ENCODE measurements at regions not wholly inside any gene's neighbourhood (a gene's known extent, or its start where the extent isn't known, plus 50 kb on each side); places are given as distances from the start of the nearest gene placed in this dataset.
A peak's percentile ranks its signal among the peaks of the same experiment; 100 is the strongest.

- Histone ChIP-seq H3K27me3 (replicated peaks; ENCODE audit: control insufficient read depth, insufficient read depth, low read length) (no peaks in the 10 kb centered on the region), H3K36me3 (ENCODE audit: control insufficient read depth, insufficient read depth, low read length) (no peaks in the 10 kb centered on the region), H3K4me3 (ENCODE audit: low read depth, low read length) (no peak overlapping the region), H3K9me3 (no peaks in the 10 kb centered on the region), H3K4me1 (peaks cover 27% of the 10 kb centered on the region)
- H3K27me3 Mint-ChIP-seq (ENCODE audit: insufficient read depth, unreplicated experiment): no peaks in the 10 kb centered on the region
- peak overlapping the region; percentile 21 for H3K4me3 Mint-ChIP-seq (ENCODE audit: unreplicated experiment)
- peak; percentile 91 to 92 for DNase-seq
- peak overlapping the region; percentile 79 for H3K27ac Mint-ChIP-seq (ENCODE audit: unreplicated experiment)
- intact Hi-C loops (cut with micrococcal nuclease; ENCODE audit: unreplicated experiment): loop anchor here (1.0 to 2.0 kb wide), 7 partner anchors 26 to 390 kb away; no protein-coding TSS in a partner anchor
- BruUV-seq (replicated peaks): no TSS peak
- ChIA-PET POLR2A (interaction anchor here (1.0 kb wide), 1 partner anchor 207 kb away, joined by 3 read pairs; no protein-coding TSS in a partner anchor), CTCF (interaction anchor here (0.6 to 0.9 kb wide), 3 partner anchors 9 to 953 kb away, joined by 3 read pairs; no protein-coding TSS in a partner anchor)
- TF ChIP-seq CTCF (IDR thresholded peaks at IDR 0.05; ENCODE audit: insufficient read depth in 1 of 2, low read depth in 1 of 2, low read length in 1 of 2, severe bottlenecking in 1 of 2, unreplicated experiment in 1 of 2): no peak
- H3K4me1 Mint-ChIP-seq (ENCODE audit: low read depth, unreplicated experiment): peaks cover 22% of the 10 kb centered on the region
- H3K9me3 Mint-ChIP-seq (ENCODE audit: unreplicated experiment): no peaks in the 10 kb centered on the region
- H3K36me3 Mint-ChIP-seq (ENCODE audit: insufficient read depth, unreplicated experiment): peaks cover 10% of the 10 kb centered on the region
These were observed 217.8 kb downstream of the OSR1 start for GRCh38 chr2:19140463-19141208.

GRCh38 chr2:19139386-19139785 is 219.0 kb downstream of the OSR1 start:
- no TSS peak for BruUV-seq (replicated peaks)
- POLR2A ChIA-PET: no interaction called here

GRCh38 chr2:19138264-19138825 is 220.1 kb downstream of the OSR1 start:
- Mint-ChIP-seq H3K9me3 (ENCODE audit: unreplicated experiment) (no peaks in the 10 kb centered on the region), H3K27me3 (ENCODE audit: insufficient read depth, unreplicated experiment) (no peaks in the 10 kb centered on the region), H3K27ac (ENCODE audit: unreplicated experiment) (no peak overlapping the region), H3K4me3 (ENCODE audit: unreplicated experiment) (no peak overlapping the region), H3K36me3 (ENCODE audit: insufficient read depth, unreplicated experiment) (peaks cover 10% of the 10 kb centered on the region), H3K4me1 (ENCODE audit: low read depth, unreplicated experiment) (peaks cover 22% of the 10 kb centered on the region)
- intact Hi-C loops (cut with micrococcal nuclease; ENCODE audit: unreplicated experiment): no loop called here
- POLR2A ChIA-PET: no interaction called here
- H3K4me1 ChIP-seq: peaks cover 27% of the 10 kb centered on the region
- no peaks in the 10 kb centered on the region for H3K36me3 ChIP-seq (ENCODE audit: control insufficient read depth, insufficient read depth, low read length)
- no TSS peak for BruUV-seq (replicated peaks)
- no peak for DNase-seq
- H3K27me3 ChIP-seq (replicated peaks; ENCODE audit: control insufficient read depth, insufficient read depth, low read length): no peaks in the 10 kb centered on the region
- CTCF ChIA-PET: no interaction called here
- H3K4me3 ChIP-seq (ENCODE audit: low read depth, low read length): no peak overlapping the region
- TF ChIP-seq CTCF (IDR thresholded peaks at IDR 0.05; ENCODE audit: insufficient read depth in 1 of 2, low read depth in 1 of 2, low read length in 1 of 2, severe bottlenecking in 1 of 2, unreplicated experiment in 1 of 2): no peak
- no peaks in the 10 kb centered on the region for H3K9me3 ChIP-seq

More at GRCh38 chr2:19139386-19139785, 219.0 kb downstream of the OSR1 start:
- H3K9me3 ChIP-seq: no peaks in the 10 kb centered on the region
- Mint-ChIP-seq H3K27me3 (ENCODE audit: insufficient read depth, unreplicated experiment) (no peaks in the 10 kb centered on the region), H3K9me3 (ENCODE audit: unreplicated experiment) (no peaks in the 10 kb centered on the region), H3K36me3 (ENCODE audit: insufficient read depth, unreplicated experiment) (peaks cover 10% of the 10 kb centered on the region), H3K4me1 (ENCODE audit: low read depth, unreplicated experiment) (peaks cover 22% of the 10 kb centered on the region), H3K4me3 (ENCODE audit: unreplicated experiment) (no peak overlapping the region), H3K27ac (ENCODE audit: unreplicated experiment) (no peak overlapping the region)
- peaks cover 27% of the 10 kb centered on the region for H3K4me1 ChIP-seq
- no peaks in the 10 kb centered on the region for H3K27me3 ChIP-seq (replicated peaks; ENCODE audit: control insufficient read depth, insufficient read depth, low read length)
- CTCF ChIA-PET: no interaction called here
- intact Hi-C loops (cut with micrococcal nuclease; ENCODE audit: unreplicated experiment): no loop called here
- no peak for TF ChIP-seq CTCF (IDR thresholded peaks at IDR 0.05; ENCODE audit: insufficient read depth in 1 of 2, low read depth in 1 of 2, low read length in 1 of 2, severe bottlenecking in 1 of 2, unreplicated experiment in 1 of 2)
- DNase-seq: no peak
- no peaks in the 10 kb centered on the region for H3K36me3 ChIP-seq (ENCODE audit: control insufficient read depth, insufficient read depth, low read length)
- H3K4me3 ChIP-seq (ENCODE audit: low read depth, low read length): no peak overlapping the region
